IPS-NIHi7 (cell line): ENCODE measurements at regions not wholly inside any gene's neighbourhood (a gene's known extent, or its start where the extent isn't known, plus 50 kb on each side); places are given as distances from the start of the nearest gene placed in this dataset.

Source experiments
- DNase-seq: peaks from one replicate; pipeline ENCODE4 v3.0.0; 2012; ENCODE audit warnings: mixed read lengths; ENCODE audit errors: extremely low spot score

GRCh38 chr2:122105171-122105876 is 349.9 kb downstream of the TSN start:
- no peak for DNase-seq

GRCh38 chr2:122105877-122106206 is 350.4 kb downstream of the TSN start:
- DNase-seq, result no peak

- no peak for DNase-seq
These were observed 352.7 kb downstream of the TSN start for GRCh38 chr2:122108186-122108585.

- DNase-seq, result no peak
These were observed 357.0 kb downstream of the TSN start for GRCh38 chr2:122112216-122113005.

GRCh38 chr2:122114421-122114820 is 359.0 kb downstream of the TSN start:
- no peak for DNase-seq

- no peak for DNase-seq
These were observed 361.9 kb downstream of the TSN start for GRCh38 chr2:122117371-122117770.

- DNase-seq, result no peak
These were observed 373.9 kb downstream of the TSN start for GRCh38 chr2:122129399-122129798.

- DNase-seq, result no peak
These were observed 376.8 kb downstream of the TSN start for GRCh38 chr2:122132147-122132691.

GRCh38 chr2:122135021-122135937 is 379.8 kb downstream of the TSN start:
- no peak for DNase-seq

- peak; percentile 83 for DNase-seq
These were observed 380.6 kb downstream of the TSN start for GRCh38 chr2:122136056-122136455.

- peak; percentile 56 for DNase-seq
These were observed 383.1 kb downstream of the TSN start for GRCh38 chr2:122138561-122138960.

GRCh38 chr2:122139739-122140420 is 384.4 kb downstream of the TSN start:
- no peak for DNase-seq

GRCh38 chr2:122144884-122145283 is 389.4 kb downstream of the TSN start:
- DNase-seq, result no peak

- DNase-seq, result no peak
These were observed 390.4 kb downstream of the TSN start for GRCh38 chr2:122145856-122146255.

GRCh38 chr2:122148128-122148767 is 392.8 kb downstream of the TSN start:
- no peak for DNase-seq

GRCh38 chr2:122150524-122151280 is 395.3 kb downstream of the TSN start:
- DNase-seq, result no peak

GRCh38 chr2:122152571-122152970 is 397.1 kb downstream of the TSN start:
- DNase-seq, result no peak

- DNase-seq, result no peak
These were observed 400.9 kb downstream of the TSN start for GRCh38 chr2:122156176-122156890.

- no peak for DNase-seq
These were observed 401.7 kb downstream of the TSN start for GRCh38 chr2:122157158-122157557.

GRCh38 chr2:122163617-122164016 is 408.2 kb downstream of the TSN start:
- no peak for DNase-seq
